GM13977 (cell line): ENCODE measurements at regions not wholly inside any gene's neighbourhood (a gene's known extent, or its start where the extent isn't known, plus 50 kb on each side); places are given as distances from the start of the nearest gene placed in this dataset.

Experiments used
- DNase-seq: peaks from one replicate; pipeline ENCODE4 v3.0.0; 2012; ENCODE audit warnings: low spot score
- CTCF ChIP-seq: IDR thresholded peaks from 2 replicates; pipeline ENCODE4 v1.5.1; 2012; ENCODE audit warnings: mild to moderate bottlenecking, control low read depth; ENCODE audit not compliant: insufficient read depth; ENCODE audit errors: extremely low read depth, missing control alignments
- in situ Hi-C: fragments of 300-500 bp; cut with MboI; formaldehyde crosslinking; loops from one replicate; pipeline ENCODE4 v1.12.0; 2022; ENCODE audit warnings: low sequenced_read_pairs, low pct_unique_long_range_greater_than_20kb, mixed read lengths, inconsistent platforms; ENCODE audit not compliant: unreplicated experiment

- in situ Hi-C loops: no loop called here
- DNase-seq: no peak
Observed at GRCh38 chr3:159861369-159861987, 127.2 kb upstream of the IL12A start.

GRCh38 chr3:159865041-159865579, 123.5 kb upstream of the IL12A start:
- no peak for DNase-seq
- in situ Hi-C loops: no loop called here
- TF ChIP-seq CTCF: no peak

More at GRCh38 chr3:159861369-159861987, 127.2 kb upstream of the IL12A start:
- no peak for TF ChIP-seq CTCF

- TF ChIP-seq CTCF: no peak
- no peak for DNase-seq
- in situ Hi-C loops: no loop called here
Observed at GRCh38 chr3:159866201-159866746, 122.4 kb upstream of the IL12A start.

- no peak for DNase-seq
- in situ Hi-C loops: no loop called here
- no peak for TF ChIP-seq CTCF
Observed at GRCh38 chr3:159867372-159867771, 121.3 kb upstream of the IL12A start.

GRCh38 chr3:159870723-159871122, 117.9 kb upstream of the IL12A start:
- TF ChIP-seq CTCF: no peak
- DNase-seq: no peak
- in situ Hi-C loops: no loop called here

GRCh38 chr3:159872374-159873109, 116.1 kb upstream of the IL12A start:
- DNase-seq: no peak
- TF ChIP-seq CTCF: no peak
- in situ Hi-C loops: no loop called here
